C4-2B (cell line): ENCODE measurements at regions not wholly inside any gene's neighbourhood (a gene's known extent, or its start where the extent isn't known, plus 50 kb on each side); places are given as distances from the start of the nearest gene placed in this dataset.

Experiments used
- ZFX ChIP-seq: fragments of 450-650 bp; IDR thresholded peaks from 2 replicates; pipeline ENCODE4 v1.6.1; 2017
- TF ChIP-seq, protein P1 (sequence below): fragments of 450-650 bp; conservative IDR thresholded peaks from 2 replicates; pipeline ENCODE4 v1.5.1; 2017; ENCODE audit warnings: mild to moderate bottlenecking

DNA sequence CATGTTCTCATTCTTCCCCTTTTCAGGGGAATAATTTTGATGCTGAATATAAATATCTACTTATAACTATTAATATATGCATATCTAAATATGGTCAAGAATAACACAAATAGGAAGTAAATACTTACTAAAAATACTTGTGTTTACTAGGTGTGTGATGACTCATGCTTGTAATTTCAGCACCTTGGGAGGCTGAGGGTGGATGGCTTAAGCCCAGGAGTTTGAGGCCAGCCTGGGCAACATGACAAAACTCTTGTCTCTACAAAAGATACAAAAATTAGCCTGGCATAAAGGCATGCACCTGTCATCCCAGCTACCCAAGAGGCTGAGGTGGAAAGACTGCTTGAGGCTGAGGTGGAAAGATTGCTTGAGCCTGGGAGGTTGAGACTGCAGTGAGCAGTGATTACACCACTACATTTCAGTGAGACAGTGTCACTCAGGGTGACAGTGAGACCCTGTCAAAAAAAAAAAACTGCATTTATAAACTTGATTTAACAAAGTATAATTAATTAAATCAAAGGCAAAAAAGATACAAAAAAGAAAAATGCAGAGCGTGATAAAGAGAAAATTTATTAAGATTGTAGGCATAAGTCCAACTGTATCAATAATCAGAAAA is 703.1 kb upstream of the VRK2 start:
- TF ChIP-seq, protein P1, sequence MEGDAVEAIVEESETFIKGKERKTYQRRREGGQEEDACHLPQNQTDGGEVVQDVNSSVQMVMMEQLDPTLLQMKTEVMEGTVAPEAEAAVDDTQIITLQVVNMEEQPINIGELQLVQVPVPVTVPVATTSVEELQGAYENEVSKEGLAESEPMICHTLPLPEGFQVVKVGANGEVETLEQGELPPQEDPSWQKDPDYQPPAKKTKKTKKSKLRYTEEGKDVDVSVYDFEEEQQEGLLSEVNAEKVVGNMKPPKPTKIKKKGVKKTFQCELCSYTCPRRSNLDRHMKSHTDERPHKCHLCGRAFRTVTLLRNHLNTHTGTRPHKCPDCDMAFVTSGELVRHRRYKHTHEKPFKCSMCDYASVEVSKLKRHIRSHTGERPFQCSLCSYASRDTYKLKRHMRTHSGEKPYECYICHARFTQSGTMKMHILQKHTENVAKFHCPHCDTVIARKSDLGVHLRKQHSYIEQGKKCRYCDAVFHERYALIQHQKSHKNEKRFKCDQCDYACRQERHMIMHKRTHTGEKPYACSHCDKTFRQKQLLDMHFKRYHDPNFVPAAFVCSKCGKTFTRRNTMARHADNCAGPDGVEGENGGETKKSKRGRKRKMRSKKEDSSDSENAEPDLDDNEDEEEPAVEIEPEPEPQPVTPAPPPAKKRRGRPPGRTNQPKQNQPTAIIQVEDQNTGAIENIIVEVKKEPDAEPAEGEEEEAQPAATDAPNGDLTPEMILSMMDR = no peak
- no peak for TF ChIP-seq ZFX
